ENCODE measurements at regions not wholly inside any gene's neighbourhood (a gene's known extent, or its start where the extent isn't known, plus 50 kb on each side); places are given as distances from the start of the nearest gene placed in this dataset.

DNA sequence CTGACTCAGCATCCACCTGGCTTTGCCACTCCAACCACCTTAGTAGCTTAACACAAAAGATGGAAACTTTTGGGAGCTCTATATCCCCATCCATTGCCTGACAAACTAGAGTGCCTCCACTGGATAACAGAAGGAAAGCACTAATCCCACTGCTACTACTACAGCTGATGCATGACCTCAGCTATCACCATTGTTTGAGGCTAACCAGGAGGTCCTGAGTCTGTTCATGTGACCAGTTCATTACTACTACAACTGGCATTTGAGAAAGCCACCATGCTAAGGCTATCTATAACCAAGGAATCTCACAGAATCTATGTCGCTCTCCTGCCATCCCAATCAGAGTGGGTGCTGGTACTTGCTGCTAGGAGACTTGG lies 604.3 kb upstream of the CA10 start:
- TF ChIP-seq, protein P1, sequence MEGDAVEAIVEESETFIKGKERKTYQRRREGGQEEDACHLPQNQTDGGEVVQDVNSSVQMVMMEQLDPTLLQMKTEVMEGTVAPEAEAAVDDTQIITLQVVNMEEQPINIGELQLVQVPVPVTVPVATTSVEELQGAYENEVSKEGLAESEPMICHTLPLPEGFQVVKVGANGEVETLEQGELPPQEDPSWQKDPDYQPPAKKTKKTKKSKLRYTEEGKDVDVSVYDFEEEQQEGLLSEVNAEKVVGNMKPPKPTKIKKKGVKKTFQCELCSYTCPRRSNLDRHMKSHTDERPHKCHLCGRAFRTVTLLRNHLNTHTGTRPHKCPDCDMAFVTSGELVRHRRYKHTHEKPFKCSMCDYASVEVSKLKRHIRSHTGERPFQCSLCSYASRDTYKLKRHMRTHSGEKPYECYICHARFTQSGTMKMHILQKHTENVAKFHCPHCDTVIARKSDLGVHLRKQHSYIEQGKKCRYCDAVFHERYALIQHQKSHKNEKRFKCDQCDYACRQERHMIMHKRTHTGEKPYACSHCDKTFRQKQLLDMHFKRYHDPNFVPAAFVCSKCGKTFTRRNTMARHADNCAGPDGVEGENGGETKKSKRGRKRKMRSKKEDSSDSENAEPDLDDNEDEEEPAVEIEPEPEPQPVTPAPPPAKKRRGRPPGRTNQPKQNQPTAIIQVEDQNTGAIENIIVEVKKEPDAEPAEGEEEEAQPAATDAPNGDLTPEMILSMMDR (IDR thresholded peaks at IDR 0.05; ENCODE audit: control insufficient read depth, insufficient read depth, low read depth, low read length, missing control alignments), result no peak

DNA sequence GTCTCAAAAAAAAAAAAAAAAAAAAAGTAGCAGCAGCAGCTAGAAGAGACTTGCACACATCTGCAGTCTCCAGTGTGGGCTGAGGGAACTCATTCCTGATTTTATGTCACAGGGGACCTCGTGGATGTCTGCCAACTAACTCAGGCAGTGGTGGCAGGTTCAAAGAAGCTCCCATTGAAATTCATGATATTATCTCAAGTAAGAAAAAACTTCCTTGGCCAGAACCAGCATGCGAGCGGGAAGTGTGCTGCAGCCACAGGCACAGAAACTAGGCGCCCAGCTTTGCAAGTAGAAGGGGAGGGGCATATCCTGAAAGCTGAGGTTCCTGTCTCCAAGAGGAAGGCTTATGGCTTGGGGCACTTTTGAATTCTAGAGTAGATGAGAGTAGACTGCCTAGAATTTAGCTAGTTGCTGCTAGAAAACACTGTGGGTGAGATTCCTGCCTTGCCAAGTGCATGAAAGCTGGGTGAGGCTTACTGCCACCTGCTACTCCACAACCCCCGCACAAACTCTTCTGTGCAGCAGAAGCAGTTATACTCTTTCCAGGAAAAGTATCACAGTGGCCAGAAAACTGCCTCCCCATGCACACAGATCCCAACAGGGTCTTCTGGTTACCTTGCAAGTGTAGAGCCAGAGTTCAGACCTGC lies 603.8 kb upstream of the CA10 start:
- no peak for DNase-seq (ENCODE audit: low read depth)
- TF ChIP-seq, protein P1 (IDR thresholded peaks at IDR 0.05; ENCODE audit: control insufficient read depth, insufficient read depth, low read depth, low read length, missing control alignments), result no peak
- H3K4me3 ChIP-seq (ENCODE audit: control insufficient read depth, low read depth, low read length), result no peak overlapping the region

More for the DNA sequence above, 604.3 kb upstream of the CA10 start:
- no peak overlapping the region for H3K4me3 ChIP-seq (ENCODE audit: control insufficient read depth, low read depth, low read length)
- DNase-seq (ENCODE audit: low read depth), result no peak

DNA sequence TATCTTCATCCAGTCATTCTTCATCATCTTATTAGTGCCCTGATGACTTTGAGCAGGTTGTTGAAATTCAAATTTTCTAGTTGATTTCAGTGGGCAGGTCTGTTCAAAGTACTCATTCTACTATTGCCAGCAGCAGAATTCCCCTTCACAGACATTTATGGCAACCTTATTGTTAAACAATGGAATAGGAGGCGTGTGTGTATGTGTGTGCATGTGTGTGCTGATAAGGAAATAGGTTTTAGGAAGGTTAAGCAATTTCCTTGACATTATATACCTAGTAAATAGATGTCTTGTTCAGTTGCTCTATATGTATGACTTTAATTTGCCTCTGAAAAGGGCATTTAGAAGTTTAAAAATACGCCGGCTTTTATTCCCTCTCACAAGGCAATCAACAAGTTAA lies 601.4 kb upstream of the CA10 start:
- no peak overlapping the region for H3K4me3 ChIP-seq (ENCODE audit: control insufficient read depth, low read depth, low read length)
- no peak for DNase-seq (ENCODE audit: low read depth)
- TF ChIP-seq, protein P1 (IDR thresholded peaks at IDR 0.05; ENCODE audit: control insufficient read depth, insufficient read depth, low read depth, low read length, missing control alignments), result no peak

DNA sequence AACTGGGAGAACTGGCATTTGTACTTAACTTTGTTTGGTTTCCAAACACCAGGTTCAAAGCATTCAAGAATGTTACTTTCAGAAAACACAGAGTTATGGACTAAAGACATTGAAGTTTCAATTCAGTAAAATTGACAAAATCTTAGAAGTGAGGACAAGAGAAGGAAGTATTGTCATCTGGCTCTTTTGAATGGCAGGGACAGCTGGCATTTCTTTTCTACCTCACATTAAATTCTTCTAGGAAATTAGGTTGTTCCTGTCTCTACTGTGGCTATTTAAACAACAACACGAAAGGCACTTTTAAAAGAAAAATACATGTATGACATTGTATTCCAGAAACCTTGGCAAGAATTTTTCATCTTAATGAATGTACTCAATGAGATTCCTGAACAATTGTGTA lies 600.0 kb upstream of the CA10 start:
- H3K4me3 ChIP-seq (ENCODE audit: control insufficient read depth, low read depth, low read length), result no peak overlapping the region
- no peak for DNase-seq (ENCODE audit: low read depth)
- TF ChIP-seq, protein P1 (IDR thresholded peaks at IDR 0.05; ENCODE audit: control insufficient read depth, insufficient read depth, low read depth, low read length, missing control alignments), result no peak

DNA sequence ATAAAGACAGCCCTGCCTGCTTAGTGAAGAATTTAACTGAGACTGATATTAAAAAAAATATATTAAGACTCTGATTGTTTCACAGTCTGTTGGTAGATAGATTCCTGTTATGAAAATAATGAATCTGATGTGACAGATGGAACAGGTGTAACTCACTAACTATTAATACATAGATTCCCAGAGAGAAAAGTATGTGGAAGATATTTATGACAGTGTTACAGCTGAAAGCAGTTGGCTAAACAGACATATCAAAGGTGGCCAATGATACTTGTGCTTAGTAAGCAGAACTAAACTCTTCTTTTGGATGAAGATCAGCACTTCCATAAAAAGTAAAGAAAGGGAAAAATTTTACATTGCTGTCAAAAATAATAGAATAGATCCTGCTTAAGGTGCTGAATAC lies 598.2 kb upstream of the CA10 start:
- TF ChIP-seq, protein P1 (IDR thresholded peaks at IDR 0.05; ENCODE audit: control insufficient read depth, insufficient read depth, low read depth, low read length, missing control alignments), result no peak
- no peak overlapping the region for H3K4me3 ChIP-seq (ENCODE audit: control insufficient read depth, low read depth, low read length)
- no peak for DNase-seq (ENCODE audit: low read depth)

DNA sequence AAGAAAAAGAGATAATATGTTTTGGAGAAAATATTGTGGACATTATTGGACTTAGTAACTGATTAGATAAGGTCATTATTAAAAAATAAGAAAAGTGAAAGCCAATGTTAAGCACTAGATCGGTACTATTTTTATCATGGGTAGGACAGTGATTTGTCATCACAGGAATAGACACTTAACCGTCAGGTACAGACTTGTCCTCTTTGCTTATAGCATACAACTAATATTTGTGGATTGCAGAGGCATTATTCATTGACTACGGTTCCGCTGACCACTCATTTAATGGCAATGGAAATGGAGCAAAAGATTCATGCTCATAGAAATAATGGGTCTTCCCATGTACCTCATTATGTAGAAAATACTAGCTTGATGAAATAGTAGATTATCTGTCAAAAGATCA lies 596.3 kb upstream of the CA10 start:
- no peak for DNase-seq (ENCODE audit: low read depth)
- no peak overlapping the region for H3K4me3 ChIP-seq (ENCODE audit: control insufficient read depth, low read depth, low read length)
- TF ChIP-seq, protein P1 (IDR thresholded peaks at IDR 0.05; ENCODE audit: control insufficient read depth, insufficient read depth, low read depth, low read length, missing control alignments), result no peak

DNA sequence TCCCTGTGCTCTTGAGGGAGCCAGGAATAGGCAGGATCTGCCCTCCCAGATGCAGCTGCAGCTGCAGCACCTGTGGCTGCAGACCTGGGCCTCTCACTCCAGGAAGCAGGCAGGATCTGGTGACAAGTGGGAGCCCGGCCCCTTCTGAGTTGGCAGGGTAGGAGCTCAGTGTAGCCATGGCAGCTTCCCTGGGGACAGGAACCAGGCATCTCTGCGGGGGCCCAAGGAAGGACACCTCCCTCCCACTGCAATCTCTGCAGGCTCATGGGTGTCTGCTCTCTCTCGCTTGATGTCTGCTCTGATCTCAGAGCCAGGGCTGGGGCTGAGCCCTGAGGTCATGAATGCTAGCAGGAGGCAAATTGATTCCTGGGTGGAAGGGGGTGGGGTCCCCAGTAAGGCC lies 592.5 kb upstream of the CA10 start:
- no peak overlapping the region for H3K4me3 ChIP-seq (ENCODE audit: control insufficient read depth, low read depth, low read length)
- TF ChIP-seq, protein P1 (IDR thresholded peaks at IDR 0.05; ENCODE audit: control insufficient read depth, insufficient read depth, low read depth, low read length, missing control alignments), result no peak
- no peak for DNase-seq (ENCODE audit: low read depth)

Measured in AG09309 (cell line).